ENCODE measurements at regions not wholly inside any gene's neighbourhood (a gene's known extent, or its start where the extent isn't known, plus 50 kb on each side); places are given as distances from the start of the nearest gene placed in this dataset.
"Not testable (repeated sequence)": the region's sequence is repeated elsewhere in the genome, so short reads cannot be mapped to it uniquely, and the experiment has no call there.

DNA sequence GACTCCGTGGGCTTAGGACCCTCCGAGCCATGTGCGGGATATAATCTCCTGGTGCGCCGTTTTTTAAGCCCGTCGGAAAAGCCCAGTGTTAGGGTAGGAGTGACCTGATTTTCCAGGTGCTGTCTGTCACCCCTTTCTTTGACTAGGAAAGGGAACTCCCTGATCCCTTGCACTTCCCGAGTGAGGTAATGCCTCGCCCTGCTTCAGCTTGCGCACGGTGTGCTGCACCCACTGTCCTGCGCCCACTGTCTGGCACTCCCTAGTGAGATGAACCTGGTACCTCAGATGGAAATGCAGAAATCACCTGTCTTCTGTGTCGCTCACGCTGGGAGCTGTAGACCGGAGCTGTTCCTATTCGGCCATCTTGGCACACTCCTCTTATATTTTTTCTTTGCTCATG lies 95.1 kb upstream of the FRMD4B start:
- not testable (repeated sequence) for DNase-seq

DNA sequence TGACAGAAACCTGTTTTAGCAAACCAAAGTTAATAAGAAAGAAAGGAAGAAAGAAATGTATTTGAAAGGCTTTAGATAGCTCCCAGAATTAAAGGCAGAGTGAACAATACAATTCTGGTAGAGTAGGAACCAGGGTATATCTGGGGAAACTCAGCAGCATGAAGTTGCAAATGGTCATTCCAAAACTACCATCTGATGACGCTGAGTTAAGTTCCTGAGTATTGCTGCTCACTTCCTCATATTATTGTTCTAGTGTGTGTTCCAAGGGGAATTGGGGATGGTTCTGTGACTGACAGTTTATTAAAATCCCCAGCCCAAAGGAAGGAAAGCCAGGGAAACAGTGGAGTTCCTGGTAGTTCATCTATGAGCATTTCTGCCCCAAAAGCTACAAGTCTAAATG lies 88.3 kb upstream of the FRMD4B start:
- DNase-seq = no peak

DNA sequence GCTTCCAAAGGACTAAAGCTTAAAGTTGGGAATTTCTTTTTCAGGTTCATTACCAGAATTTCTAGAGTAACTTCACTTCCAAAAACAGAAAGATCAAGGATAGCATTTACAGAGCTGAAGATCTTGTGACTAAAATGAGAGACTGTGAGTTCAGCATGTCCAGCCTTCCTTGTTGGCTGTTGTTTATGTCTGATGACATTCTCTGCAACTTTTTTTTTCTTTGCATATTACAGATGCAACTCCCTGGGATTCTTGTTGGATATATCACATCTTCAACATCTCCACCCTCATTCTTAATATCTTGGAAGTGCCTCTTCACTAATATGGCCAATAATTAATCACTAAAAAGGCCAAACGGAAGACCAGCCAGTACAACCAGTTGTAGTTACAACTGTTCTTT lies 86.2 kb upstream of the FRMD4B start:
- no peak for DNase-seq

DNA sequence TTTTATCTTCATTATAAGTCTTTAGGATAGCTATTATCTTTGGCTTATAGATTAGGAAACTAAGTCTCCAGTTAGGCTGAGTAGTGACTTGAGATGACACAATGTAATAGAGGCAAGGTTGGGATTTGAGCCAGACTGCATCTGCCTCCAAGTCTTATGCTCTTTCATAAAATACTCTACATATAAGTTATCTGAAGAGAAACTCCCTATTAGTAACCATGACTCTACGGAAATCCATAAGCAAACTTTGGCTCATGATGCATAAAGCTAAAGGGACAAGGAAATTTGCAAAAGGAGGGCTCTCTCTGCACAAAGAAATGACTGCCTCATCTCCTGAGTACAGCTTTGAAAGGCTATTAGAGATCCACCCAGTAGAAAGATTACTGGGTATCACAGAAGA lies 77.6 kb upstream of the FRMD4B start:
- no peak for DNase-seq

DNA sequence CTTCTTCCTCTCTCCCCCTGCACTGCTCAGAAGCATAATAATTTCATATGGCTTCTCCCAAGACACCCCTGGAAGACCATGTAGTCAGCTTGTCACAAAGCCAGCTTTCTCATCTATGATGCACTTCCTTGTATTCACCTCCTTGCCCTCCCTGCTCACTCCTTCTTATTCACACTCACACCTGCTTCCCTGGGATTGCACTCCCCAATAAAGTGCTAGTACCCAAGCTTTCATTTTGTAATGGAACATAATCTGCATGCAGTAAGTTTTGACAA lies 76.9 kb upstream of the FRMD4B start:
- DNase-seq = no peak

DNA sequence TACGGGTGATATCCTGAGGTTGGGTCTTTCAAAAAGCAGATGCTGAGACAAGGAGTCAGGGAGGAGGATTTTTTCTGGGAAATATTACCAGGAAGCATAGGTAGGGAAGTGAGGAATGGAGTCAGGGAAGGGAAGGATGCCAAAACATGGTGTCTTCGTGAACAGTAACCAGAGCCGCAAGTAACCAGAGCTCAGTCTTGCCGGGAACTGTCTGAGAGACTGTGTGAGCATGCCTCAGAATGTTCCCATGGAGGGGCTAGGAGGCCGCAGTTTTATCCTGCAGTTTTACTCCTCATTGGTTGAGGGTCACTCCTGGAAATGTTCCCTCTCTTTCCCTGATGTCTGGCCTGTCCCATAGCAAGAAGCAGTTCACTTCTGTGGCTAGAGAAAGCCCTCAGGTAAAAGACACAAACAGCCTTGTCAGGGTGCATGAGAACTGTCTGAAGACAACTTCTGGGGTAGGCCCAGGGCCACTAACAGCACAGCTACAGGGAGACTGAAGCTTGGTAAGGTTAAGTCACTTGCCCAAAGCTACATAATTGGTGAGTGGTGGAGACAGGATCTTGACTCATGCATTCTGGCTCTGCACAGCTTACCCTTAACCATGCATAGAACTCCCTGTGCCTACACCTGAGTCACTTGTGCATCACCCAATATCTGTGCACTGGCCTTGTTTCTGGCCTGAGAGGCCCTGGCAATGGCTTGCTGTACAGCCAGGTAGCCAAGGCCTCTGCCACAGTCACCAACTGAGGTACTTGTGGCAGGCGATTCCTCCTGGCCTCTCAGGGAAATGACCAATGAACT lies 76.3 kb upstream of the FRMD4B start:
- no peak for DNase-seq

DNA sequence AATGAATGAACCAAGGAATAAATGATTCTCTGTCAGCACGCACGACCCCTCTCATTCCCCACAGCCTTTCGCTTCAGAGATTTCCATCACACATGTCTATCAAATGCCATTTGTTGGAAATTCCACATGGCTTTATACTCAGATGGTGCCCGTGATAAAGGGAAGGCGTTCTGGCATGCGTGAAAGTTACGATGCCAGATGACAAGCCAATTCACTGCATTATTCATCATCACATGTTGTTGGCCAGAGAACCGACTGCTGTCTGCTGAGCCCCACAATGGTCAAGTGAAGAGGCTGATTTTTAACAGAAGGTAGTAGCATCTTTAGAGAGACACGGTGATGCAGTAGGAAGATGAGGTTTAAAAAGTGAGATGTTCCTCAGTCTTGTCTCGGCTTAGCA lies 74.1 kb upstream of the FRMD4B start:
- no peak for DNase-seq

DNA sequence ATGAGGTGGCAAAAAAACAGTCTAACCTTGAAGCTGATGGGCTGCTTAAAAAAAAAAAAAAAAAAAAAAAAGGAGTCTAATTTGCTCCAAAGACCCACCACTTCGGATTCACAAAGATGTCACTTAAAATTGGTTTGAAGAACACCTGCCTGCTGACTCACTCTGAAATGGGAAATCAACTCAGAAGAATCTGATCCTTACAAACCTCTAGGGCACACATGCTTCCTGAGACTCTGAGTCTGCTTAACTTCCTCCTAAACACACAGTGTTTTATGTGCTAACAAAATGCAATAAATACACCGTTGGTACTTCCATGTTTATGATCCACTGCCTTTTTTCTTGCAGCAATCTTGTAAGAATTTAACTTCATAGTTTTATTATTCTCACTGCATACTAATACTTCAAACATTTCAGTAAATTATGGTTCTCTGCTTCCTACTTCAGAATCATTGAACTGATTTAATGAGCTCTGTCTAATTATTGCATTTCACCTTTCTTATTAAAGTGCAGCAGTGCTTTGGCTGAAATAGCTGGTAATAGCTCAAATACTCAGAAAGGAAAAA lies 73.0 kb upstream of the FRMD4B start:
- DNase-seq = no peak

DNA sequence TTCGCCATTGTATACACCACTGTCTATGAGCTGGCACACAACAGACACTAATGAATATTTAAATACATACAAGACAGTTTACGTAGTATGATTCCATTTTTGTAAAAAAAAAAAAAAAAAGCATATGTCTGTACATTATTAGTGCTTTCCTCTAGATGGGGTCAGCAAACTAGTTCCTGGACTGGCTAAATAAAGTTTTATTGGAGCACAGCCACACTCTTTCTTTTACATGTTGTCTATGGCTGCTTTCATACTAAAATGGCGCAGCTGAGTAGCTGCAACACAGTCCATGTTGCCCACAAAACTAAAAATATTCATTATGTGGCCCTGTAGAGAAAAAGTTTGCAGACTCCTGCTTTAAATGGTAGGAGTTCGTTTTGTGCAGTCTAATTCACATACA lies 70.7 kb upstream of the FRMD4B start:
- no peak for DNase-seq

DNA sequence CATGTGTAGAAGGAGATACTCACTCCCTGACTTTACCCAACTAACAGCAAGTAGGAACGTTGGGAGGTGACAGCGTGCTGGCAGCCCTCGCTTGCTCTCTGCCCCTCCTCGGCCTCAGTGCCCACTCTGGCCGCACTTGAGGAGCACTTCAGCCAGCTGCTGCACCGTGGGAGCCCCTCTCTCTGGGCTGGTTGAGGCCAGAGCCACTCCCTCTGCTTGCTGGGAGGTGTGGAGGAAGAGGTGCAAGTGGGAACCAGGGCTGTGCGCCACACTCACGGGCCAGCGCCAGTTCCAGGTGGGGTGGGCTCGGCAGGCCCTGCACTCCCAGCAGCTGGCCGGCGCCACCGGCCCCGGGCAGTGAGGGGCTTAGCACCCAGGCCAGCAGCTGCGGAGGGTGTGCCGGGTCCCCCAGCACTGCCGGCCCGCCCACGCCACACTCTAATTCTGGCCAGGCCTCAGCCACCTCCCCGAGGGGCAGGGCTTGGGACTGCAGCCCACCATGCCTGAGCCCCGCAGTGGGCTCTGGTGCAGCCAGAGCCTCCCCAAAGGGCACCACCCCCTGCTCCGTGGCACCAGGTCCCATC lies 68.4 kb upstream of the FRMD4B start:
- no peak for DNase-seq

DNA sequence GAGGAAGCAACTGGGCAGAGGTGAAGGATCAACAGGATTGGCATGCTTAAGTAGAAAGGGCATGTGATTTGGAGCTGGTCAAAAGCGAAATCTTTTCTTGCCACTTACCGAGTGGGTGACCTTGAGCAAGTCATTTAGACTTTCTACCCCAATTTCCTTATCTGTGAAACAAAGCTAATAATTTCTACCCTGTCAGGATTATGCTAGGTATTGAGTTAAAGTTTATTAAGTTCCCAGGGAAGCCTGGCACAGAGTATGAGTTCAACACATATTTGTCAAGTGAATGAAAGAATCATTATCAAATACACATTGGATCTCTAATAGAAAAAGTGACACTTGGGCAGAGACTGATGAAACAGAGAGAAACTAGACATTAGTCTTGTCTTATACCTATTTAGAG lies 66.4 kb upstream of the FRMD4B start:
- DNase-seq = no peak

DNA sequence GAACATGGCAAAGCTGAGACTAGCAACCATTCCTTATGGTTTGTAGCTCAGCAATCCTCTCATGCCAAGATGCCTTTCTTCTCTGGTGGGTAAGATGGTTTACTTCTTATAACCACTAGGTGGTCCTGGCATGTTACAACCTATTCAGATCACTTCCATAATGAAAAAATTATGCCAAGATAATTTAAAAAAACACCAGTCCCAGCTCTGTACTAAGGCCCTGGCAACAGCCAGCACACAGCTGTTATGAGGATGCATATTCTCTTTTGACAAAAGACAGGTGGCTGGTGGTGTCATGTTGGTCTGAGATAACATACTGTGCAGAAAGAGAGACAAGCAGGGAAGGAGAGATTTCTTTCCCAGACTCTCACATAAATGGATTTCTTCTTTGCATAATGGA lies 65.7 kb upstream of the FRMD4B start:
- no peak for DNase-seq

DNA sequence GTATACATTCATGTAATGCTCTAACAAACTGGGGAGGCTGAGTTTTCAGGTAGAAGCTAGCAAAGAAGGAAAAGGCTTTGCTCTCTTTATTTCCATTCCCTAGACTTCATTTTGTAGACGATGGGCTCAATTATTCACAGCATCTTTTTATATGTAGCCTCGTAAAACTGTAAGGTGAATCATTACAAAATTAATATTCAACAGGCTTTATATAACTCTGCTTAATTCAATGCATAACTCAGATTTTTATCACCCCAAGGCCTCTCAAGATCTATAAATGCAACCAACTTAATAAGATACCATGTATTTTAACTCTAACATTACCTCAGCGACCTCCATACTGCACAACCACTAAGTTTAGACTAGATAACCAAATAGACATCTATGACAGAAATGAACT lies 63.0 kb upstream of the FRMD4B start:
- no peak for DNase-seq

DNA sequence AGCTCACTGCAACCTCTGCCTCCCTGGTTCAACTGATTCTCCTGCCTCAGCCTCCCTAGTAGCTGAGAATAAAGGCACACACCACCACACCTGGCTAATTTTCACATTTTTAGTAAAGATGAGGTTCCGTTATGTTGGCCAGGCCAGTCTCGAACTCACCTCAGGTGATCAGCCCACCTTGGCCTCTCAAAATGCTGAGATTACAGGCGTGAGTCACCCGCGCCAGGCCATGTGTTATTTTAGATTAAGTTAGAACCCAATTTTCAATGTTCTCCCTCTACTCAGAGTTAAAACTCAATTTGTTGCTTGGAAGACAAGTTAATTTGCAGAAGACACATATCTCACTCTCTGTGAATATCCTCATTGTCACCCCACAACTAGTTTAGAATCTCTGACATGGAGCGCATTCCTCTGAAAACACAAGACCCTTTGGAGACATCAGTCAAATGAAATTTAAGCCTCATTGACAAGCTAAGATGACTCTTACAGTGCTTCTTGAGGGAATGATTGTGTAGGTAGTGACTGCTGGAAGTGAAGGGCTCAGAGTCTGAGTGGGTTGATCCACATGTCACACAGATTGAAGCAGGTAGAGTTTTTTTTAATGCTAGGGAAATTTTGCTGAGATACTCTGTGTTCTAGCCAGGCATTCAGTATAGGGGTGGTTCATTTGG lies 60.6 kb upstream of the FRMD4B start:
- DNase-seq = no peak

DNA sequence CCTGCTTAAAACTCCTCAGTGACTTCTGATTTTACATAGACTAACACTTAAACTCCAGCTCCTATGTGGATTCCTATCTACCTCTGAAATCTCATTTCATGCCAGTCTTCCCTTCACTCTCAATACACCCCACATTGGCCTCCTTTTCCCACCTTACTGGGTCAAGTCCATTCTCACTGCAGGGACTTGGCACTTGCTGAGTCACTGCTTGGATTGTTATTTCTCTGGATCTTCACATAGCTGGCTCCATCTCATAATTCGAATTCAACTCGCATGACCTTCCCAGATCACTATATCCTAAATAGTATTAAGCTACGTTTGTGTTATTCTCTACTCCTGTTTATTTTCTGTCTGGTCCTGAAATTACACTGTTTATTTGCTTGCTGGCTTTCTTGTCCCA lies 59.6 kb upstream of the FRMD4B start:
- no peak for DNase-seq

DNA sequence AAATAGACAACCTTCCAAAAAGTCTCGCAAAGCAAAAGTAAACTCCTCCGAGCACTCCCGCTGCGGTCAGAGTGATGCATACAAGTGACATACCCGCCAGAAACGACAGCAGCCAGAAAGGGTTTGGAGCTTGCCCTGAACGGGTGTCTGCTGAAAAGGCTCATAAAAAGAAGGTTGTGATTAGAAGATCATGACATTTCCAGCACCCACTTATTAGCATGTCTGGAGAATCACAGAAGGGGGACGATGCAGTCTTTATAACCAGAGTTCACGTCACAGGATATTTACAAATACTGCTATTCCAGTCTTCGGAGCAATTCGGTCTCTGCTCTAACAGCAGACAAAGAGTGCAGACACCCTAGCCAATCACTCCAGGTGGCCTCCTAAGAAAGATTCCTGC lies 59.1 kb upstream of the FRMD4B start:
- no peak for DNase-seq

DNA sequence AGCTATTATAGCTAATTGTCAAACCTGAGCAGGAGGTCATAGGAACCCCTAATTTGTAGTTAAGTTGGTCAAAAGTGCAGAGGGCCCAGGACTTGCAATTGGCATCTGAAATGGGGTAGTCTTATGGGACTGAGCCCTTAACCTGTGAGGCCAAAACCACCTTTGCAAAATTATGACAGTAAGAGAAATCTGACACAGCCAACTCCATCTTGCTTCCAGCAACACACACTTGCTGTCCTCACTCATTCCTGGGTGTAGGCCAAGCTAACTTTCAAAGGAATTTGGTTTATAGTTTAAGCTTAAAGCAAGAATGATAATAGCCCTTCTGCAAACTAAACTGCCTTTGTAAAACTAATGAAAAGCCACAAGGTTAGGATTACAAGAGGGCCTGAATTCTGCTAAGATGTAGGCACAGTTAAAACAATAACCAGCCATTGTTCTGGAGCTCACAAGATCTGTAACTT lies 57.6 kb upstream of the FRMD4B start:
- no peak for DNase-seq

DNA sequence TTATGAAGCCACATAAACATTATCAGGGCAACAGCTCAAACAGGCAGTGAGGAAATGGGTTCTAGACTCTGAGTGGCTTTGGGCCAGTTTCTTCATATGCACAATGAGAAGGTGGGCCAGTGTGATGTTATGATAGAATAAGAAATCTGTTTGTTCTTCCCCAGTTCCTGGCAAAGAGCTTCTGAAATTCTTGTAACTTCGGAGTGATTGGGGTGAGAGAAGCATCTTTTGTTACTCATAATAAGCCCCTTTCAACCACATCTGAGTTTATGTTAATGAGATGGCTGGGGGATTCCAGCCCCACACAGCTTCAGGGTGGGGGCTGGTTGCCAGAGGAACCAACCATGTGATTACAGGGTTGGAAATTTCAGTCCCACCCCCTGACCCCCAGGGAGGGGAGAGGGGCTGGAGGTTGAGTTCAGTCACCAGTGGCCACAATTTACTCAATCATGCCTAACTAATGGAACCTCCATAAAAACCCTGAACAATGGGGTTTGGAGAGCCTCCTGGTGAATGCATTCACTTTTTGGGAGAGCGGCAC lies 57.0 kb upstream of the FRMD4B start:
- no peak for DNase-seq

DNA sequence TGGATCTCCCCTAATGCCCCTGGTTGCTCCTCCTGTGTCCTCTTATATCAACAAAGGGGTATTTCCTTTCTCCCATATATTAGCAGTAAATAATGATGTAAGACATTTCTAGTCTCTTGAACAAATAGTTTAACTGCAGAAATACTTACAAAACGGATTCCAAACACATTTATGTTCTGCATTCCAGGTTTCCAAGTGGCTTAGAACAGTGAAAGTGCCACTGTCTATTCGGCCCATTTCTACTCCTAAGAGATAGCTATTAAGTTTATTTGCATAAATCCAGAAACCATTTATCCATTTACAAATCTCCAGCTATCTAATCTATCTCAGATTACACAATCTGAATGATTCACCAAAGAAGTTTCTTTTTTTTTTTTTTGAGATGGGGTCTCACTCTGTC lies 55.8 kb upstream of the FRMD4B start:
- no peak for DNase-seq

DNA sequence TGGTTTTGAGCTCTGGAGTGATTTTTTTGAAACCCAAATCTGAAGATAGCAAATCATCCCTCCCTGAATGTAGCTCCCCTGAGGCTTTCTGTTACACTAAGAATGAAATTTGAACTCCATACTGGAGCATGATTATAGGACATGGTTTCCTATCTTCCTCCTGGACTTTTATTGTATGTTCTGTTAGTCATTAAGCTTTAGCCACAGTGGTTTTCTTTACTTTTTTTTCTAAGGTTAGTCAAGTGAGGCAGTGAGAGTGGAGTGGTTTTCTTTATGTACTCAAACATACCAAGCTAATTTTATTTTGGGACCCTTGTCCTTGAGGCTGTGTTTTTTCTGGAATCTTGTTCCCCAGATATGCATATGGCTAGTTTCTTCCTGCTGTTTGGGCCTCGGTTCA lies 55.2 kb upstream of the FRMD4B start:
- no peak for DNase-seq

DNA sequence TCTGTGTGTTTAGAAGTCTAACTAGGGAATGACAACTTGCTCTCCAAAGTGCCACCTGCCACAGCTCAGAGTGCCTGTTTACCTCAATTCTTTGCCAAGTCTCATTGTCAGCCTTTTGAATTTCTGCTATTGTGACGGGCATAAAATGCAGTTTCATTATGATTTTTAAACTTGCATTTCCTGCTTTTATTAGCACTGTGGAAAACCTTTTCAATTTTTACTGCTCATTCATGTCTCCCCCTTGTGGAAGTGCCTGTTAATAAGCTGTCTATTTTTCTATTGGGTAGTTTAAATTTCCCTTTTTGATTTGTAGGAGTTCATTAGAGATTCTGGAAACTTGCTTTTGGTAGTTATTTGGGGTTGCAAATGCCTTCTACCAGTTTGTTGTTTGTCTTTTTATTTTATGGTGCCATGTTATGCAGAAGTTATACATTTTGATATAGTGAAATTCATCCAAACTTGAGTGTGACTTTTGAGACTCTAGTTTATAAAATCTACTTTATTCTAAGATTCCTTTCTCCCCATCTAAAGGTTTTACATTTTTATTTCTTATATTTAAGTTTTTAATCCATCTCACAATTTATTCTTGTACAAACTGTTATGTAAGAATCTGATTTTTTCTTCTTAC lies 53.9 kb upstream of the FRMD4B start:
- DNase-seq = no peak

DNA sequence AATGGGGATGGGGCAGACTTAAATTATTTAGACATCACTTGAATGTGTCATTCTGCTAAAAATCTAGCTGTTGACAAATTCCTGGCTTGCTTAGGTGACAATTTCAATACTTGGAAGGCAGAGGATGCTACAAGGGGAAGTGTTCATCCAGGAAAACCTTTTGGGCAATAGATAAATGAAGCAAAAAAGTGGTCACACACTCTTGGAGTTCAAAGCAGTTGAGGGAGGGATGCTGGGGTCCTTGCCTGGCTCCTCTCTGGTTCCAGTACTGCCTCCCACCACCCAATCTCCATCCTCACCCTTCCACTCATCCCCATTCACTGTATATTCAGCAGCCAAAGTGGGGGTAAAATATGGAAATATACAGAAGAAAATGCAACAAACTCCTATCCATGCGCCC lies 52.6 kb upstream of the FRMD4B start:
- DNase-seq = no peak

All from NCI-H1694 (cell line).